NOMO-1 treated with dmso at 0.1 percent for 144 hours (cell line): ENCODE measurements at regions not wholly inside any gene's neighbourhood (a gene's known extent, or its start where the extent isn't known, plus 50 kb on each side); places are given as distances from the start of the nearest gene placed in this dataset.
"Not testable (repeated sequence)": the region's sequence is repeated elsewhere in the genome, so short reads cannot be mapped to it uniquely, and the experiment has no call there.

Source experiments
- DNase-seq: peaks from one replicate; lab custom pipeline; 2025; ENCODE audit not compliant: unreplicated experiment; lab: John Stamatoyannopoulos, UW

DNA sequence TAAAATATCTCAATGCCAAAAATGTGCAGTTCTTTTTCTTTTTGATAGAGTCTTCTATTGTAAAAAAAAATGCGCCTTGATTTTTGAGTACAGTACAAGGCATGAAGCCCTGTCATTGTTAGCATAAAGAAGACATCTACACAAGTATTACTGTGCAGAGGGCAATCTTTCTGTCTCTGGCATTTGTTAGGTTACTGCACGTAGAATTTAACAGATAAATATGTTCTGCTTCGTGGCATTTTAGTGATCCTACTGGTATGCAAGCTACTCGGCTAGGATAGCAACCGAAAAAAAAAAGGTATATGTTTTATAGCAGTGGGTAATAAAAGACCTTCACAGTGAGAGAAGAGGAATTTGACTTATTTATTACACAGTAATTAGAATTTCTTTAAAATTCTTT lies 492.9 kb upstream of the ADGRL2 start:
- DNase-seq: no peak

DNA sequence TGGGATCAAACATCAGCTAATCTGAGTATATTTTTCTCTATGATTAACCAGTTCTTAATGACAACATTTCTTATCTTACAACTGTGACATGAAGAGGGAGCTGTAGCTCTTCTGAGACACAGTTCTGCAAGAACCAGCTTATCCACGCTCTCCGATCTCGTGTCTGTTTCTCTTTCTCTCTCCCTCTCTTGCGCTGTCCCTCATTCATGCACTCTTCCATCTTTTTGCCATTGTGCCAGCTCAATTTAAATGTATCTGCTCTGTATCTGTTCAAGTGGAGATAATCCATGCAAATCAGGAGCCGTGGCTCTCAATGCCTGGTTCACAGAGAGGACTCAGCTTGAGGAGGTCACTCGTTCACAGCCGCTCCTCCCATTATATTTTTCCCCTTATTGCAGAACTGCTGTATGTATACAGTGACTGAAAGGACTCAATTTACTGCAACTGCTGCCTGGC lies 494.7 kb upstream of the ADGRL2 start:
- peak; percentile 89 for DNase-seq

DNA sequence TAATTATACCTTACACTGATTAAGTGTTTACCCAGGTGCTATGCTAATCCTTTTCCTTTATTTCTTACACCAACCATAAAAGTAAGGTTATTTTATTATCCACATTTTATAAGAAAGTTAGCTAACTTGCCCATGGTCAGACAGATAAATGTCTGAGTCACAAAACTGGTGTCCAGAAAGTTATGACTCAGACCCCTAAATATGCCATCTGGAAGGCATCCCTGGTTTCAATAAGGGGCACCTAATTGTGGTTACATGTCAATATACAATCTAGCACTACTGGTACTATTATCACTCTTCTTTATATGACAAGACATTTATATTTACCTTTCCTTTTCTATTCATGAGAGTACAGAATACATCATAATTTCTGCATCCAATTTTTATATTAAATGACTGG lies 496.5 kb upstream of the ADGRL2 start:
- no peak for DNase-seq

DNA sequence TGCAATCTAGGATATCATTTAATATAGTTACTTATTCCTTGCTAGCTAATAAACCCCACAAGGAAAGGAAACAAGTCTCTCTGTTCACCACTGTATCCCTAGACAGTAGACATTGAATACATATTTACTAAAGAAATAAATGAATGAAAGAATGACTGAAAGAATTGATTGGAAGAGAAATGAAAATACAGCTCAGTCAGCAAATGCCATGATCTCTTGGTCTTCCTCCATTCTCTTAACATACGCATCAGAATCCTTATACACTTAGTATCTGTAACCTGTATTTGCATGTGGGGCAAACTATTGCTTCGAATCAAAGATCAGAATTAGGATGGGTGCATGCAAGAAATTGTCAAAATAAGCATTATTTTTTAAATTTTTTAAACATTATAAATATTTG lies 500.8 kb upstream of the ADGRL2 start:
- no peak for DNase-seq

DNA sequence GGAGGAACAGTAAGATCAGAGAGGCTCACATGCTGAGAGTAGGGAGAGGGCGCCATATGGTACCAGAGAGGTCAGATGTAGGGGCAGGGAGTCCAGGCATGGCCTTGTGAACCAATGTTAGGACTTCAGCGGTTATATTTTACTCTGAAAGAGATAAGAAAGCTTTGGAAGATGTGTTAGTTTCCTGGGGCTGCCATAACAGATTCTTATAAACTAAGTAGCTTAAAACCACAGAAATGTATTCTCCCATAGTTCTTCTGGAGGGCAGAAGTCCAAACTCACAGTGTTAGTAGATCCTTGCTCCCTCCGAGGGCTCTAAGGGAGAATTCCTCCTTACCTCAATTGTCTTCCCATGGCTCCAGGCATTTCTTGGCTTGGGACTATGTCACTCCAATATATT lies 502.5 kb upstream of the ADGRL2 start:
- DNase-seq: no peak

DNA sequence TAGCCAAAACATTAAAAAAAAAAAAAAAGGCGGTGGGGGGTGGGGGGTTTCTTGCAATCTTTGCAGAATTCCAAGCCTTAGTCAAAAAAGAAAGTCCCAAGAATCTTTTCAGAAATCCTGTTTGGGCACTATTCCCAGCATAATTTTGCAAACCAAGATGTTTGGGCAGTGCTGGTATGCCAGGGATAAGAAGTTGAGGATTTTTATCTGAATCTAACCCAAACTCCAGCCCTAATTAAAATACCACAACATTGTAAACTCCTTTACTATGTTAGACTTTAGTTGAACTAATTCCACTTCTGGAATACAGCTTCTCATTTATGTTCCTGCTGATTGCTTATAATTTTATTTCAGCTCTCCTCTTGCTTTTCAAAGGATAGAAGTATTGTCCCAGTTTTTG lies 504.1 kb upstream of the ADGRL2 start:
- DNase-seq: no peak

DNA sequence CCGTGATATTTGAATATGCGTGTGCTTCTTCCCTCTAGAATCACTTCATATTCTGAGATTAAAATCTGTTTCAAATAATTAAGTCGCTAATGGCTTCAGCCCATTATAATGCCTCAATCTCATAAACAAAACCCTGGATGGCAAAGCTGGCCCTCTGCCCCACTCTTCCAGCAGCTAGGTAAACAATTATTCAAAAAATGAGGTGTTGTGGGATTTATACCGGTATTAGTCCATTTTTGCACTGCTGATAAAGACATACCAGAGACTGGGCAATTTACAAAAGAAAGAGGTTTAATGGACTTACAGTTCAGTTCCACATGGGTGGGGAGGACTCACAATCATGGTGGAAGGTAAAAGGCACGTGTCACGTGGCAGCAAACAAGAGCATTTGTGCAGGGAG lies 510.4 kb upstream of the ADGRL2 start:
- DNase-seq: no peak

DNA sequence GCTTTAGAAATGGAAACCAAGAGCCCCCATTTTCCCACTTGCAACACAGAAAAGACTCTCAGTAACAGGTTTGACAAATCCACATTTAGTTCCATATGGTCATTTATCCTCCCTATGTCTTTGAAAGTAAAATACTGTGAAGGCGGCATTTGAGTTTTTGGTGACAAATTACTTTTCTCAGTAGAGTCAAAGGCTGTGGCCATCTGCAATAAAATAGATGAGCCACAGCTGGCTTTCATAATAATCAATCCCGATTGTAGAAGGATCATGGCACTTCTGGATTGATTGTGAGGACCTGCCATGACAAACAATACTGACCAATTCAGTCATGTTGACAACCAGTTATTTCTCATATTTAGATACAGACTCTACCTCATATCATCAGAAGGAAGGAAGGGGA lies 512.0 kb upstream of the ADGRL2 start:
- DNase-seq: no peak

DNA sequence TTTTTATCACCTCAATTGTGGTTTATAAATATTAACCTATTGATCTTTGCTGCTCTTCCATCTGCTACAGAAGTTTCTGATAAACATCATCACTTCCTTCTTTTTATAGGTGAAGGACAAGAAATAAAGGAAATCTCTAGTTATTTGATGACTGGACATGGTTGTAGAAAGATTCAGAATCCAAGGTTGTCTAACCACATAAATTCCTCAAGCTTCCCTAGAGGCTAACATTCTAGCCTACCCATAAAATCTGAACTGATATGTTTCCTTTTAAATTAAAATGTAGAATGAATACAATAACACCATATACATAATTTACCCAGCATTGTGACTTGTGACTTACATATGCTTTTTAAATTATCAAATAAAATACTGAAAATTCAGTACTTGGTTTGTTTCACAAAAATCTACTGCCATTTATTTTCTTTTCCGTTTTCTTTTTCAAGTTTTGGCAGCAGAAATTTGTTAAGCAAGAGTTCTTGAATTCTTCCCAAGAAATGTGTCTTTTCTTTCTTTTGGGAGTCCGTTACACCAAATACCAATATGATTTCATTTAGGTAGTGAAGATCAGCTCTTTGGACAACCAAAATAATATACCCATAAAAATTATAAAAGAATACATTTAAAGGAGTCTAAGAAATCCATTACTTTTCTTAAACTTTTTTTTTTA lies 513.2 kb upstream of the ADGRL2 start:
- DNase-seq: no peak

DNA sequence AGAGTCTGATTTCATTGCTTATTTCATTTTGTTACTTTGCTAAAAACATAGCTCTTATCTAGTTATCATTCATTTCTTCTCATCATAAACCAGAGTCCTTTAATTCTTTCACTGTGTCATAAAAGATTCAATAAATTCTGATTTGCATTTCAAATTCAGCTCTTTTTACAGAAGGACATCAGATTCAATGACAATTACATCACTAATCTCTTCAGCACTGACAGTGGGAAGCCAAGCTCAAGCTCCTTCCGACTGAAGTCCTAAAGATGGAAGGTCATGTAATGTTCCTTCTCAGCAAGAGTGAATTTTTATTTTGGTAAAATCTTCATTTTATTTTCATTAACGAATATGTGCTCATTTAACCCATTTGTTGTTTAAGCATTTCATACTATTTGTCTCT lies 530.7 kb upstream of the ADGRL2 start:
- DNase-seq: no peak

DNA sequence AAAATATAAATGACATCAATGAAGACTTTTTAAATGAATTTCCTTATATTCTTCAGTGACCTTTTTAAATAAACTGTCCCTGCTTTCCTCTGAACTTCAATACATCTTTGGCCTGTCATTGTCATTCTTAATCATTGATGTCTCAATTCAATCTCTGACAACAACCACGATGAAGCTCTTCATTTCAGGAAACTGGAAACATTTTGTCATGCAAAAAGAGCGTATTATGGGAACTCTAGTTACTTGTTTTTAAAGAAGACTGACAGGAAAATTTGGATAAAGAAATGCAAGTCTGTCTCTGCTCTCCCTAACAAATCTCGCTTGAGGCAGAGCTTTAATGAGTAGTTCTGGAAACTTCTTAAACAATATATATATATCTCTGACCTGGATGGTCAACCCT lies 535.8 kb upstream of the ADGRL2 start:
- DNase-seq: no peak

DNA sequence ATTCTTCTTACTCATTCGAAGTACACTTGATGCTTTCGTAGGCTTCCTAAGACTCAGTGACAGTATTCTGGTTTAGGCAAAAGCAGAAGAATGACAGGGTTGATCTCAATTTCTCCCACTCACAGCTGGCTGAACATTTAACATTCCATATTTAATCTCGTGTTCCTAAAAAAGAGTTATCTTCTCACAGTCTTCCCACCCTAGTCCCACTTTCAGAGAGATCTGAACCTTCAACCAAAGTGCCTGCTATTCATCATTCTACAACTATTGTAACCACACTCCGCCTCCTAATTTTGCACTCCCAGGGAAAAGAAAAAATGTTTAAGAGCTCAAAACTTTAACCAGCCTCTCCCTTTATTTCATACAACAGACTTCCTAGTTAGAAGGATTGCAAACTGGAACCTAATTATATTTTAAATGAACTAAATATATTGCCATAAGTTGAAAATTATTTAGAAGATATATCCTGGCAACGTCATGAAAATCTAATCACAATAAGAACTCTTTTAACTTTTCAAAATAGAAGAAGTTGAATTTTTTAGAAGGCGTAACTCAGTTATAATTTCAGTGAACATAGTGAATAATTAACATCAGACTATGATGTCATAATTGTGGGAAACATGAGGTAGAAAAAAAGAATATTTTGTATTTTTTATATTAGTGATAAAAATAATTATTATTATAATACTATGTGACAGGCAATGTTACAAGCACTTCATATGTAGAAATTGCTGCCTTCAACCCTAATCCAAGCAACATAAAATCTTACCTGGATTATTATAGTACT lies 540.9 kb upstream of the ADGRL2 start:
- no peak for DNase-seq

DNA sequence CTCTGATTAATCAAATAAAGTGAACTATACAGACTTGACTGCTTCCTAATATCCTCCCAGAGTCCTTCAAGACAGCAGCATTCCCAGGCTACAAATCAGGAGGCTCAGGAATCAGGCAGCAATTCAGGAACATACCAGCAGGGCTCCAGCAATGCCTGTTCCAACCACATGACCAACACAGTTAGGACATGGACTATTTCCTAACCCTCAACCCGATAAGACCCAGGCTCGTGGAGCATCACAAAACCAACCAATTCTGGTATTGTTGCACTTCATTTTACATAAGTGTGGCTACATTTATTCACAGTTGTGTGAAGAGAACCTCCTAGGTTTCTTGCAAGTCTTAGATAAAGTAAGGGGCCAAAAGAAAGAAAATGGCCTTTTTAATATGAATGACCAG lies 546.2 kb upstream of the ADGRL2 start:
- DNase-seq: no peak

DNA sequence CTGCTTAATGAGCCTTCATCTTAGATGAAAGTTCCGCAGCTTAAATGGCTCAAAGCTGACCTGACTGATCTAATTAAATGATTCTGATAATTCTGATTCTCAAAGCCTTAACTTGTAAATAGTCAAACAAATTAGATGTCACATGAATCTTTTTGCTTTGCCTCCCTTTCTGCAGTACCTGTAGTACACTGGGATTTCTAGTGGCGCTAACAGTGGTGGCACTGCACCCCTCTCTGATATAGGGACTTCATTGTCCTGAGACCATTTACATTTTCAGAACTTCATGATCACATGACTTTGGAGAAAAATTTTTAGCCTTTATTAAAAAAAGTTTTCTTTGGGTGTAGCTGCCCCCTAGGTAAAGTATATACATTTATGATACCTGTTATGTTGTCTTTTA lies 546.7 kb upstream of the ADGRL2 start:
- DNase-seq: no peak

DNA sequence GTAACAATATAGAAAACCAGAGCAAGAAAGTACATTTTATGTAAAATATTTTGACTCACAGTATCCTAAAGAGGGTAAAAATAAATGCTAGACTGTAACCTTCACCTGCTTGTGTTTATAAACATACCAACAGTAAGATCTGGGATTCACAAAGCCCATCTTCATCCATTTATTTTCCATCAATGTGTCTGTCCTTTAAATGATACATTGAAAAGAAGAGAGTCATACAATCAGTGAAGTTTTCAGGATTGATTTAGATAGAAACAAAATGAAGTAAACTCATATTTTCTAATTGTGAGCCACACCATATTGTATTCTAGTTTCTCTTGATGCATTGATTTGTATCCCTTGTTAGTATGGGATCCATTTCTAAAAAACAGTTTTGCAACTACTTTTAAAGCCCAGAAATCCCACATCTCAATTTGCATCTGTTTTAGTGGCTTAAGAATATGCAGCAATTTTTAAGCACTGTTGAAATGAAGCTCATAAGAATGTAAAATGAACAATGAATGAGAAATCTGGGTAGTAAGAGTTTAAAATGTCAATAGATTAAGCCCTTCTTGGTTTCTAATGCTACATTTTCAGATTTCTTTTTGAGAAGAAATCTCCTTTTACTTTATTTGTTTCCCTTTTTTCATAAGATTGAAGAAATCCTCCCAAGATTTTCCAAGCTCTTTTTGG lies 548.1 kb upstream of the ADGRL2 start:
- DNase-seq: no peak

DNA sequence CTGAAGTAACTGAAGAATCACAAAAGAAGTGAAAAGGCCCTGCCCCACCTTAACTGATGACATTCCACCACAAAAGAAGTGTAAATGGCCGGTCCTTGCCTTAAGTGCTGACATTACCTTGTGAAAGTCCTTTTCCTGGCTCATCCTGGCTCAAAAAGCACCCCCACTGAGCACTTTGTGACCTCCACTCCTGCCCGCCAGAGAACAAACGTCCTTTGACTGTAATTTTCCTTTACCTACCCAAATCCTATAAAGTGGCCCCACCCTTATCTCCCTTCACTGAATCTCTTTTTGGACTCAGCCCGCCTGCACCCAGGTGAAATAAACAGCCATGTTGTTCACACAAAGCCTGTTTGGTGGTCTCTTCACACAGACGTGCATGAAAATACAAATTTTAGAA lies 549.9 kb upstream of the ADGRL2 start:
- DNase-seq: not testable (repeated sequence)

DNA sequence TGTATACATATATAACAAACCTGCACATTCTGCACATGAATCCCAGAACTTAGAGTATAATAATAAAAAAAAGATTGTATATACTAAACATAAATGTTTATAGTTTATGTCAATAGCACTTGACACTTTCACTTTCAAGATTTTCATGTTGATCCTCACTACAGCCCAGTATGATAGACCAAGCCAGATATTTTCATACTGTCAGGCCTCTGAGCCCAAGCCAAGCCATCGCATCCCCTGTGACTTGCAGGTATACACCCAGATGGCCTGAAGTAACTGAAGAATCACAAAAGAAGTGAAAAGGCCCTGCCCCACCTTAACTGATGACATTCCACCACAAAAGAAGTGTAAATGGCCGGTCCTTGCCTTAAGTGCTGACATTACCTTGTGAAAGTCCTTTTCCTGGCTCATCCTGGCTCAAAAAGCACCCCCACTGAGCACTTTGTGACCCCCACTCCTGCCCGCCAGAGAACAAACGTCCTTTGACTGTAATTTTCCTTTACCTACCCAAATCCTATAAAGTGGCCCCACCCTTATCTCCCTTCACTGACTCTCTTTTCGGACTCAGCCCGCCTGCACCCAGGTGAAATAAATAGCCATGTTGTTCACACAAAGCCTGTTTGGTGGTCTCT lies 555.5 kb upstream of the ADGRL2 start:
- not testable (repeated sequence) for DNase-seq

DNA sequence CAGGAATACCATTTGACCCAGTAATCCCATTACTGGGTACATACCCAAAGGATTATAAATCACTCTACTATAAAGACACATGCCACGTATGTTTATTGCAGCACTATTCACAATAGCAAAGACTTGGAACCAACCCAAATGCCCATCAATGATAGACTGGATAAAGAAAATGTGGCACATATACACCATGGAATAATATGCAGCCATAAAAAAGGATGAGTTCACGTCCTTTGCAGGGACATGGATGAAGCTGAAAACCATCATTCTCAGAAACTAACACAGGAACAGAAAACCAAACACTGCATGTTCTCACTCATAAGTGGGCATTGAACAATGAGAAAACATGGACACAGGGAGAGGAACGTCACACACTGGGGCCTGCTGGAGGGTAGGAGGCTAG lies 556.1 kb upstream of the ADGRL2 start:
- not testable (repeated sequence) for DNase-seq

DNA sequence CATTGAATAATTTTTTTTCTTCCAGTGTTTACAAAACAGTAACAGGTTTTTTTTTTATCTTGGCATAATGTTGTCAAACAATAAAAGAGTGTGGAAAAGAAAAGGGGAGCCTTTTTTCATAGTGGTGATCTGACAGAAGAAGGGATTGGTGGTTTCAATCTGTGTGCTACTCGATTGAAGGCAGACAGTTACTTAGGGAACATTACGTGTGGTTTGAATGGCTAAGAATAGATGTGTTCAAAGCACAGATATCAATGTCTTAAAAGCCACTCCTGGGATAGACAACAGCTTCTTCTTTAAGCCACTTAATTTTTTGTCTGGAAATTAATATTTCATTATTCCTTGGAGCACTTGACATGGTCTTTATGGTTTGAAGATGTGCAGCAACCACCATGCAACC lies 558.6 kb upstream of the ADGRL2 start:
- no peak for DNase-seq

DNA sequence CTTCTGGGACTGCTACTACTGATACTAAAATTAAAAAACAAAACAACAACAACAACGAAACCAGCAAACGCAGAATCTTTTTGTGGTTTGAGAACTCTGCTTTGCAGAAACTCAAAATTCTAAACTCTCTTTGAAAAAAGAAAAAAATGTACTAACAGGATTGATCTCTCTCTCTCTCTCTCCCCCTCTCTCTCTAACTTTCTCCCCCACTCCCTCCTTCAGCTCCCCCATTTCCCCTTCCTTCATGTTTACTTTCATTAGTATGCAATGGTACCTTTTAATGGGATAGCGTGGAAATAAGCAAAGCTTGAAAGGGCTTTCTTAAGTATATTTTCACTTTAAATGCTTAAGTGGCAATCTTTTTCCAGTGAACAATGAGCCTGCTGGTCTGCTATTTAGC lies 562.6 kb upstream of the ADGRL2 start:
- DNase-seq: no peak

DNA sequence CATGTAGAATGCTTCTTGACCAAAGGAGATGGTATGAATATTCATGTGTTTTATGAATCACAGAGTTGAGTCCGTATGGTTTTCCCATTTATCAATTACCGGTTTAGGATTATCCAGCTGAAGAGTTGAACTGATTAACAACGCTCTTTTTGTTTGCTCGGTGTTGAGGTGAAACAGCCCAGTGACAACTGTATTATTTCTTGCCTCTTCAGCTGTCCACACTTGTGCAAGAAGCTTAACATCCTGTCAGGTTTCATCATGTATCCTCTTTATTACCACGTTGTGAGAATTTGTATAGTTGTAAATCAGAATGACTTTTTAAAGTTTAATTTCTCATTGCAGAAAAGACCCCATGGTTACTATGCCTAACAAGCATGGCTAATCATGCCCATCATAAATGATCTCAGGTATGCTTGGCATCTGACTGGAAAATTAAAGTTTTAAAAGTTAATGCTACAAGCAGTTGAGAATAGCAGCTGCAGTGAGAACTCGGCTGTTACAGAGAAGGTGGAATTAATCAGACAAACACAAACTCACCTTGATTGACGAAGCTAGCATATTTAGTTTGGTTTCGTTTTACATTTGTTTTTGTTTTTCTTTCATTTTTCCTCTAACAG lies 563.2 kb upstream of the ADGRL2 start:
- DNase-seq: peak; percentile 41
